ENCODE measurements at regions not wholly inside any gene's neighbourhood (a gene's known extent, or its start where the extent isn't known, plus 50 kb on each side); places are given as distances from the start of the nearest gene placed in this dataset.

- H3K27me3 Mint-ChIP-seq (ENCODE audit: low read depth), result no peaks in the 10 kb centered on the region
- no peaks in the 10 kb centered on the region for H3K36me3 Mint-ChIP-seq
- H3K4me3 Mint-ChIP-seq, result no peak overlapping the region
- no peaks in the 10 kb centered on the region for H3K4me1 Mint-ChIP-seq
- DNase-seq (ENCODE audit: low spot score) (no peak), ATAC-seq (no peak)
- peaks cover 7% of the 10 kb centered on the region for H3K9me3 Mint-ChIP-seq
- POLR2A ChIA-PET, result no interaction called here
- CTCF ChIA-PET, result no interaction called here
- H3K27ac Mint-ChIP-seq, result no peak overlapping the region
- TF ChIP-seq ETV6 (CRISPR knock-in tag; IDR thresholded peaks at IDR 0.05), result no peak
- TF ChIP-seq ZBTB21 (CRISPR knock-in tag; IDR thresholded peaks at IDR 0.05; ENCODE audit: borderline replicate concordance), result no peak
- no peak for TF ChIP-seq GTF2I (CRISPR knock-in tag; conservative IDR thresholded peaks at IDR 0.05)
- no peak for TF ChIP-seq IRF2 (CRISPR knock-in tag; IDR thresholded peaks at IDR 0.05; ENCODE audit: borderline replicate concordance, low read depth)
- no peak for TF ChIP-seq PRRX2 (CRISPR knock-in tag; IDR thresholded peaks at IDR 0.05)
- no peak for TF ChIP-seq USF2 (CRISPR knock-in tag; IDR thresholded peaks at IDR 0.05)
- no peak for TF ChIP-seq GRHL2 (CRISPR knock-in tag; IDR thresholded peaks at IDR 0.05; ENCODE audit: insufficient replicate concordance, severe bottlenecking)
- TF ChIP-seq ZNF532 (CRISPR knock-in tag; IDR thresholded peaks at IDR 0.05; ENCODE audit: borderline replicate concordance), result no peak
- TF ChIP-seq PRDM15 (CRISPR knock-in tag; IDR thresholded peaks at IDR 0.05), result no peak
- TF ChIP-seq ZNF423 (CRISPR knock-in tag; IDR thresholded peaks at IDR 0.05), result no peak
- TF ChIP-seq TCF7 (CRISPR knock-in tag; IDR thresholded peaks at IDR 0.05; ENCODE audit: low read depth), result no peak
- TF ChIP-seq E2F5 (CRISPR knock-in tag; IDR thresholded peaks at IDR 0.05), result no peak
- no peak for TF ChIP-seq CREM (CRISPR knock-in tag; IDR thresholded peaks at IDR 0.05)
- TF ChIP-seq ARID4B (CRISPR knock-in tag; IDR thresholded peaks at IDR 0.05; ENCODE audit: borderline replicate concordance), result no peak
- no peak for TF ChIP-seq STAT6 (CRISPR knock-in tag; conservative IDR thresholded peaks at IDR 0.05; ENCODE audit: low read depth)
- no peak for TF ChIP-seq ATF6 (CRISPR knock-in tag; IDR thresholded peaks at IDR 0.05)
Measured at GRCh38 chr4:147355032-147355656, 125.8 kb upstream of the EDNRA start.

Measured in WTC11 (cell line).